Mesenchymal stem cell (in vitro differentiated cells and primary cell): ENCODE measurements at regions not wholly inside any gene's neighbourhood (a gene's known extent, or its start where the extent isn't known, plus 50 kb on each side); places are given as distances from the start of the nearest gene placed in this dataset.
A peak's percentile ranks its signal among the peaks of the same experiment; 100 is the strongest.

Source experiments
- DNase-seq: peaks from one replicate; pipeline ENCODE4 v3.0.0-alpha.2; 2013
- H2AFZ ChIP-seq: one replicate; pipeline ENCODE4 v1.6.1; 2013; ENCODE audit warnings: low read depth, mild to moderate bottlenecking, control low read depth, inconsistent platforms, low read length, moderate library complexity
- H2AK5ac ChIP-seq: 2 replicates; pipeline ENCODE4 v1.6.1; 2013; ENCODE audit warnings: low read length, moderate library complexity, mild to moderate bottlenecking, inconsistent platforms; ENCODE audit not compliant: severe bottlenecking
- H2BK120ac ChIP-seq: one replicate; pipeline ENCODE4 v1.6.1; 2013; ENCODE audit warnings: low read depth, mild to moderate bottlenecking, inconsistent platforms, low read length, moderate library complexity
- H2BK12ac ChIP-seq, 2 experiments: one replicate each; pipeline ENCODE4 v1.6.1; 2013; ENCODE audit warnings: inconsistent platforms in 2 of 2, low read length in 2 of 2, mild to moderate bottlenecking in 2 of 2, moderate library complexity in 2 of 2, control low read depth in 1 of 2
- H2BK15ac ChIP-seq: one replicate; pipeline ENCODE4 v1.6.1; 2013; ENCODE audit warnings: mild to moderate bottlenecking, low read depth, inconsistent platforms; ENCODE audit not compliant: poor library complexity, severe bottlenecking
- H2BK5ac ChIP-seq: 2 replicates; pipeline ENCODE4 v1.6.1; 2013; ENCODE audit warnings: low read depth, mild to moderate bottlenecking, low read length, control low read depth, inconsistent platforms; ENCODE audit not compliant: poor library complexity, severe bottlenecking
- H3K14ac ChIP-seq, 2 experiments: one replicate each; pipeline ENCODE4 v1.6.1; 2013; ENCODE audit warnings: inconsistent platforms in 2 of 2, low read length in 2 of 2, control low read depth in 1 of 2, mild to moderate bottlenecking in 1 of 2, moderate library complexity in 1 of 2
- H3K18ac ChIP-seq, 2 experiments: one replicate each; pipeline ENCODE4 v1.6.1; 2013; ENCODE audit warnings: inconsistent platforms in 2 of 2, low read length in 2 of 2, control low read depth in 1 of 2, low read depth in 1 of 2, mild to moderate bottlenecking in 1 of 2
- H3K23ac ChIP-seq, 2 experiments: one replicate each; pipeline ENCODE4 v1.6.1; 2013; ENCODE audit warnings: inconsistent platforms in 2 of 2, low read length in 2 of 2, mild to moderate bottlenecking in 2 of 2, moderate library complexity in 2 of 2, control low read depth in 1 of 2
- H3K27ac ChIP-seq: 2 replicates; pipeline ENCODE4 v1.5.1; 2013; ENCODE audit warnings: mild to moderate bottlenecking, moderate library complexity, low read length, control low read depth, inconsistent platforms; ENCODE audit not compliant: poor library complexity, severe bottlenecking
- H3K27me3 ChIP-seq, 2 experiments: 2 replicates each; pipeline versions ENCODE4 v1.6.1 to v1.7.0; 2013; ENCODE audit warnings: low read length in 2 of 2, mild to moderate bottlenecking in 2 of 2, moderate library complexity in 2 of 2, control low read depth in 1 of 2, inconsistent platforms in 1 of 2; ENCODE audit not compliant: control insufficient read depth in 1 of 2, insufficient read depth in 1 of 2
- H3K36me3 ChIP-seq, 2 experiments: 2 replicates each; pipeline versions ENCODE4 v1.6.1 to v1.7.0; 2013; ENCODE audit warnings: low read length in 2 of 2, control low read depth in 1 of 2, inconsistent platforms in 1 of 2, low read depth in 1 of 2, mild to moderate bottlenecking in 1 of 2; ENCODE audit not compliant: insufficient read depth in 2 of 2, control insufficient read depth in 1 of 2
- H3K4ac ChIP-seq, 2 experiments: one replicate each; pipeline ENCODE4 v1.6.1; 2013; ENCODE audit warnings: inconsistent platforms in 2 of 2, low read length in 2 of 2, mild to moderate bottlenecking in 2 of 2, moderate library complexity in 2 of 2, control low read depth in 1 of 2, low read depth in 1 of 2
- H3K4me1 ChIP-seq: 2 replicates; pipeline ENCODE4 v1.6.1; 2013; ENCODE audit warnings: low read depth, low read length, control low read depth; ENCODE audit not compliant: control insufficient read depth, insufficient read depth
- H3K4me2 ChIP-seq: 2 replicates; pipeline ENCODE4 v1.6.1; 2013; ENCODE audit warnings: low read length, mild to moderate bottlenecking, inconsistent platforms; ENCODE audit not compliant: poor library complexity, severe bottlenecking
- H3K4me3 ChIP-seq, 2 experiments: 2 replicates each; pipeline versions ENCODE4 v1.5.1 to v1.7.0; 2013; ENCODE audit warnings: low read length in 2 of 2, mild to moderate bottlenecking in 2 of 2, control low read depth in 1 of 2, low read depth in 1 of 2; ENCODE audit not compliant: insufficient read depth in 1 of 2
- H3K79me1 ChIP-seq: replicated peaks from 2 replicates; pipeline ENCODE4 v1.6.1; 2013; ENCODE audit warnings: mild to moderate bottlenecking, control low read depth, low read length, inconsistent platforms; ENCODE audit not compliant: poor library complexity, severe bottlenecking
- H3K9ac ChIP-seq: 2 replicates; pipeline ENCODE4 v1.7.0; 2013; ENCODE audit warnings: mild to moderate bottlenecking, low read length, moderate library complexity
- H3K9me3 ChIP-seq: 2 replicates; pipeline ENCODE4 v1.7.0; 2013; ENCODE audit warnings: mild to moderate bottlenecking, low read length; ENCODE audit not compliant: control insufficient read depth
- H4K8ac ChIP-seq: one replicate; pipeline ENCODE4 v1.6.1; 2013; ENCODE audit warnings: inconsistent platforms, mild to moderate bottlenecking, low read length, moderate library complexity
- H4K91ac ChIP-seq: one replicate; pipeline ENCODE4 v1.6.1; 2013; ENCODE audit warnings: mild to moderate bottlenecking, low read length, inconsistent platforms
- WGBS: methylation state at CpG from one replicate; pipeline ENCODE4 v1.1.7; 2013; ENCODE audit warnings: mixed read lengths; 5-methylcytosine and 5-hydroxymethylcytosine counted together

DNA sequence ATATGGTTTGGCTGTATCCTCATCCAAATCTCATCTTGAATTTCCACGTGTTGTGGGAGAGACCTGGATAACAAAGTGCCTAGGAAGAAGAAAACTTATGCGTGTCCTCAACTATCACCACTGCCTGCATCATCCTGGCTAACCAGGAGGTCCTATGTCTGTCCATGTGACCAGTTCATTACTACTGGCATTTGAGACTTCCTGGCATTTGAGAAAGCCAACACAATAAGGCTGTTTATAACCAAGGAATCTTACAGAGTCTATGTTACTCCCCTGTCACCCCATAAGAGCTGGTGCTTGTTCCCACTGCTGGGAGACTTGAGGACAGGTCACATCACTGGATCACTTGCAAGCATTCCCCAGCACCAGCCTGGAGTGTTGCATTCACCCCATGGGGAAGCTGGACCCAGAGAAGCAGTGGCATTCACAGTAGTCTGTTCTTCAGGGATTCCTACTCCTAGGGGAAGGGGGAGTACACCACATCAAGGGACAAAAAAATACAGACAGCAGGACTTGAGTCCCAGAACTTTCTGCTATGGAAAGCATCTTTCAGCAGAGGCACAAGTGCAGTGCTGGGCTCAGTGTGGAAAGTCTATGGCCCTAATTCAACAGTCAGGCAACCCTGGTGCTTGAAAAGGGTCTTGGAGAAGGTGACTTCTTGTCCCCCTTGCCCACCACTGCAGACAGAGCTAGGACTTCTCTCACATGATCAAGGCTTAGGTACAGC, 717.1 kb downstream of the SEMA5A start:
- WGBS = 92% methylated on average over 2 of the region's 2 CpGs
- DNase-seq = no peak
- Histone ChIP-seq H4K8ac (peak overlapping the region; percentile 97), H4K91ac (peak overlapping the region; percentile 98), H3K27me3 (no peaks in the 10 kb centered on the region), H3K4me2 (no peak overlapping the region), H3K9me3 (no peaks in the 10 kb centered on the region), H2BK12ac (peak overlapping the region; percentile 95 to 100), H2BK120ac (peak overlapping the region; percentile 93), H3K9ac (no peak overlapping the region), H3K4ac (peak overlapping the region; percentile 87 to 99), H2AK5ac (peak overlapping the region; percentile 97), H3K18ac (peak overlapping the region; percentile 99), H3K36me3 (no peaks in the 10 kb centered on the region), H3K79me1 (no peaks in the 10 kb centered on the region), H2BK15ac (peak overlapping the region; percentile 92), H3K4me1 (peaks cover 15% of the 10 kb centered on the region), H2BK5ac (peak overlapping the region; percentile 60), H3K14ac (peak overlapping the region in 1 of 2 experiments; percentile 85), H3K4me3 (peak overlapping the region in 1 of 2 experiments; percentile 49), H3K27ac (peak overlapping the region; percentile 89), H3K23ac (no peak overlapping the region), H2AFZ (no peak overlapping the region)

DNA sequence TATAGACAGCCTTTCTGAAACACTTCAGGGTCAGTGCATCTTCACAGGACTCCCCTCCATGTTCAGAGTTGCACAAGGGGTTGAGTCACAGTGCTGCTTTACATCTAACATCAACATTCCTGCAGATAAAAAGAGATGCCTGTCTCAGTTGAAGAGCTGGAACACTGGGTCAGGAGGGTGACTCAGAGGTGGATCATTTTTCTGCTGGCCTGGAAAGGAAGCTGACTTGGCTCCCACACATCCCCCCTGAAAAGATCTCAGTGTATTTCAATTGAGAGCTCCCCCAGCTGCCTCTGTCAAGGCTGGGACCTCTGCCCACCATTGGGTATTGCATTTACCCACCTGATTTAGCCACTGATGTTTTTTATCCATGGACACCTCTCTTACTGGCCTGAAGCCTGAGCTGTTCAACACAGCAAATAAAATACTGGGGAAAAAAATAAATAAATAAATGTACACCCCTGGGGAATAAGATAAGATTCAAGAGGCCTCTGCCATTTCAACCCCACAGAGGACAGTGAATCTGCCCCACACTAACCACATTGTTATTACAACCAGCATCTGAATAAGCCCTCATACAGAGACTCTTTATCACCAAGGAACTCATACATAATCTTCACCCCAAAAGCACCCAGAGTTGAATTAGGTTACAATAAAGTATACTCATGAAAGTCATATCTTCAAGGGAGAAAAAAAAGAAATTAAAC, 716.4 kb downstream of the SEMA5A start:
- Histone ChIP-seq H4K91ac (peak overlapping the region; percentile 98), H4K8ac (no peak overlapping the region), H3K4me2 (no peak overlapping the region), H3K14ac (no peak overlapping the region), H2BK12ac (peak overlapping the region in 1 of 2 experiments; percentile 95), H3K18ac (peak overlapping the region; percentile 99), H3K79me1 (no peaks in the 10 kb centered on the region), H3K4me1 (peaks cover 15% of the 10 kb centered on the region), H2BK120ac (no peak overlapping the region), H3K4me3 (no peak overlapping the region), H3K23ac (no peak overlapping the region), H3K9me3 (no peaks in the 10 kb centered on the region), H2AFZ (no peak overlapping the region), H3K27me3 (no peaks in the 10 kb centered on the region), H3K9ac (peak overlapping the region; percentile 15), H3K36me3 (no peaks in the 10 kb centered on the region), H2BK5ac (no peak overlapping the region), H2BK15ac (no peak overlapping the region), H3K27ac (peak overlapping the region; percentile 93), H3K4ac (no peak overlapping the region), H2AK5ac (no peak overlapping the region)
- peak; percentile 99 for DNase-seq

DNA sequence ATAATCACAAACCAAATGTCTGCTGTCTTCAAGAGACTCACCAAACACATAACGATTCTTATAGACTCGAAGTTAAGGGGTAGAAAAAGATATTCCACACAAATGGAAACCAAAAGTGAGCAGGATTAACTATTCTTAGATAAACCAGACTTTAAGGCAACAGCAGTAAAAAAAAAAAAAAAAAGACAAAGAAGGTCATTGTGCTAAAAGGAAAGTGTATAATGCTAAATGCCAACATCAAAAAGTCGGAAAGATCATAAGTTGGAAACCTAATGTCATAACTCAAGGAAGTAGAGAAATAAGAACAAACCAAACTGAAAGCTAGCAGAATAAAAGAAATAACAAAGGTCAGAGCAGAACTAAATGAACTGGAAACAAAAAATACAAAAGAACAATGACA, 714.6 kb downstream of the SEMA5A start:
- no peak overlapping the region for H2AK5ac ChIP-seq
- H3K4me2 ChIP-seq = no peak overlapping the region
- H3K27me3 ChIP-seq = no peaks in the 10 kb centered on the region
- no peak overlapping the region for H2BK15ac ChIP-seq
- no peak overlapping the region for H4K8ac ChIP-seq
- H3K4me3 ChIP-seq = no peak overlapping the region
- no peak overlapping the region for H2BK12ac ChIP-seq
- no peak overlapping the region for H4K91ac ChIP-seq
- no peak overlapping the region for H3K14ac ChIP-seq
- no peaks in the 10 kb centered on the region for H3K36me3 ChIP-seq
- H3K79me1 ChIP-seq = no peaks in the 10 kb centered on the region
- WGBS = 83% methylated on average over 1 of the region's 3 CpGs
- no peak overlapping the region for H3K18ac ChIP-seq
- no peak overlapping the region for H2BK120ac ChIP-seq
- no peak for DNase-seq
- no peak overlapping the region for H2BK5ac ChIP-seq
- H3K27ac ChIP-seq = no peak overlapping the region
- H3K9ac ChIP-seq = no peak overlapping the region
- H3K4me1 ChIP-seq = peaks cover 13% of the 10 kb centered on the region
- H3K9me3 ChIP-seq = no peaks in the 10 kb centered on the region
- H2AFZ ChIP-seq = no peak overlapping the region
- no peak overlapping the region for H3K4ac ChIP-seq
- H3K23ac ChIP-seq = no peak overlapping the region

DNA sequence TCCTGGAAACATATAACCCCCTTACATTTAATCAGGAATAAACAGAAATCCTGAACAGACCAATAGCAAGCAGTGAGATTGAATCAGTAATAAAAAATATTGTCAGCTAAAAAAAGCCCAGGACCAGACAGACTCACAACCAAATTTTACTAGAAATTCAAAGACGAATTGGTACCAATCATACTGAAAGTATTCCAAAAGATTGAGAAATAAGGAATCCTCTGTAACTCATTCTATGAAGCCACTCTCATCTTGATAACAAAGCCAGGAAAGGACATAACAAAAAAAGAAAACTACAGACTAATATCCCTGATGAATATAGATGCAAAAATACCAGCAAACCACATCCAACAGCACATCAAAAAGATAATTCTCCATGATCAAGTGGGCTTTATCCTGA, 714.0 kb downstream of the SEMA5A start:
- no peaks in the 10 kb centered on the region for H3K9me3 ChIP-seq
- no peak overlapping the region for H3K4ac ChIP-seq
- H3K4me3 ChIP-seq = no peak overlapping the region
- H3K4me2 ChIP-seq = no peak overlapping the region
- H4K91ac ChIP-seq = no peak overlapping the region
- no peak overlapping the region for H2BK5ac ChIP-seq
- H3K27ac ChIP-seq = no peak overlapping the region
- no peak overlapping the region for H4K8ac ChIP-seq
- H2AFZ ChIP-seq = no peak overlapping the region
- H3K79me1 ChIP-seq = no peaks in the 10 kb centered on the region
- H2BK12ac ChIP-seq = no peak overlapping the region
- H3K14ac ChIP-seq = no peak overlapping the region
- no peak for DNase-seq
- H3K27me3 ChIP-seq = no peaks in the 10 kb centered on the region
- no peak overlapping the region for H2BK120ac ChIP-seq
- WGBS = no CpG with 5 or more reads among the region's 1 CpG
- no peaks in the 10 kb centered on the region for H3K36me3 ChIP-seq
- H3K23ac ChIP-seq = no peak overlapping the region
- H2BK15ac ChIP-seq = no peak overlapping the region
- H3K4me1 ChIP-seq = peaks cover 12% of the 10 kb centered on the region
- H2AK5ac ChIP-seq = no peak overlapping the region
- H3K18ac ChIP-seq = no peak overlapping the region
- H3K9ac ChIP-seq = no peak overlapping the region
